Stimulated activated naive CD8-positive, alpha-beta T cell treated with anti-CD3 and anti-CD28 coated beads, Interleukin-15, Interleukin-2, amounts not matched to agents 100 U/mL and 50 U/mL, for 24 hours (primary cell): ENCODE measurements at regions not wholly inside any gene's neighbourhood (a gene's known extent, or its start where the extent isn't known, plus 50 kb on each side); places are given as distances from the start of the nearest gene placed in this dataset.

ENCODE experiments used
- ATAC-seq: fragments of 150-1000 bp; cut with Tn5 transposase; one replicate; pipeline ENCODE4 v1.10.0; 2021
- DNase-seq: peaks from one replicate; pipeline ENCODE4 v3.0.0; 2021

DNA sequence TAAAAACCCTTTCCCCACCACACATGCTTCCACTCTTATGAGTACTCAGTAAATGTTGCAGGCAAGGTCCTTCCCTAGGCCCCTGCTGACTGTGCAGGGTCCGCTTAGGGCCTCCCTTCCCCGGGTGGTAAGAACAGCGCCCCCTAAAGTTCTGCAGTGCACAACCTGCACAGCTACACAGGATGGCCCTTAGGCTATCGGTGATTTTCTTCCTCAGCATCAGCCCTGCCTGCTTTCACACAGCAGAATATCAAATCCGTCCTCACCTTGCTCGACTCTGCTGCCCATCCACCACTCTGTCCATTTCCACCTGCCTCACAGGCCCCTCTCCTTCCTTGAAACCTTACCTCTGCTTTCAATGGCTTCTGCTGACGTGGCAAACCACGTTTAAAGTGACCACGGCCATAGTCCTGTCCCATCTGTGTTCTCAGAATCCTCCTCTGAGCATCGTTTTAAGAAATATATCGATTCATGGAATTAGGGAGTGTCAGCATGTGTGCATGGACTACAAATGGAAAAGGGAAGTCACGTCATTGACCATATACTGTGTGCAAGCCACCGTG, 51.4 kb upstream of the TMEM132E start:
- ATAC-seq (no peak), DNase-seq (no peak)

DNA sequence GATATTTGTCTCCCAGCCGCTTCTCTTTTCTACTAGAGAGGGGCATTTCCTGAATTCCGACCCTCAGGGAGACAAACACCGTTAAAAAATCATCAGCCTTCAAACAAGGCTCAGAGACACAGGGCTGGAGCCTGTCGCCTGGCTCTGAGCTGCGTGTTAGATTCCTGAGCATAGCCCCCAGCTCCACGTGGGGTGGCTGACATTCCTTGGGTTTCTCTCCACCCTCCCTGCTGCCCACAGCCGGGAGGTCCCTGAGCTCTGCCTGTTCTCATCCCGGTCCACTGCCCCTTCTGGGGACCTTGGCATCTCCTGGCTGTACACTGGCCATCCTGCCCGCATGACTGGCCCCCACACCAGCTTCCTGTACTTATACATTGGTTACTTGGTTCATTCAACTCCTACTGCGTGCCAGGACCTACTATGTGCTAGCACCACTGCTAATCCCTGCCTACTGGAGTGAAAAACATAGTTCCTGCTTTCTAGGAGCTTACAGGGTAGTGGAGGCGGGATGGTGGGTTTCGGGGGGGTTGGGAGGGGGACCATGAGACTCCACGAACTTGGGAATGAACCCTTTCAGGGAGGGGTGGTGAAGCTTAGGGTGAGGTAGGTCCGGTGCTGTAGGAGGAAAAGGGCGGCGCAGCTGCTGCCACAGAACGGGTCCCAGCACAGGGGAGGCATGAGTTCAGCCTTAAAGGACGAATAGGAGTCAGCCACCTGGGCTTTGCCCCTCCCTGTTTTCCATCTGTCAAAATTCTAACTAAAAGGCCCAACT, 52.1 kb upstream of the TMEM132E start:
- DNase-seq (no peak), ATAC-seq (no peak)

- no peak for ATAC-seq
- no peak for DNase-seq
Measured at GRCh38 chr17:34525651-34526050, 53.7 kb upstream of the TMEM132E start.

DNA sequence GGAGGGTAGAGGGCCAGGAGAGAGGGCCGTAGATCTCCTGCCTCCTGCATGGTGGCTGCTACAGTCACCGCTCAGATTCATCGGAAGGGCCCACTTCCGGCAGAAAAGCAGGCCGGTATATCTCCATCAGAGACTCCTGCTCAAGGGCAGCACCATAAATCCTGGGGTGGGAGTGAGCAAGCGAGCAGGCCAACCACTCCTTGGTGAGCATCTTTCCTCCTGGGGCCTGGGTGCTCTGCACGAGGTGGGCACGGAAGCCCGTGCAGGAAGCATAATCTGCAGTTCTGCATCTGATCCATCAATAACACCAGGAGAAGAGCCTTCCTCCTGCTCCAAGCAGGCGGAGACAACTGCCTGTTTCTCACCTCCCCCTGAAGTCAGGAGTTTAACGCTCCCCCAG, 57.4 kb upstream of the TMEM132E start:
- ATAC-seq (no peak), DNase-seq (no peak)

GRCh38 chr17:34519282-34519681, 60.1 kb upstream of the TMEM132E start:
- peak; percentile 37 for ATAC-seq
- peak; percentile 51 for DNase-seq

GRCh38 chr17:34517406-34517805, 62.0 kb upstream of the TMEM132E start:
- no peak for ATAC-seq
- DNase-seq: no peak

DNA sequence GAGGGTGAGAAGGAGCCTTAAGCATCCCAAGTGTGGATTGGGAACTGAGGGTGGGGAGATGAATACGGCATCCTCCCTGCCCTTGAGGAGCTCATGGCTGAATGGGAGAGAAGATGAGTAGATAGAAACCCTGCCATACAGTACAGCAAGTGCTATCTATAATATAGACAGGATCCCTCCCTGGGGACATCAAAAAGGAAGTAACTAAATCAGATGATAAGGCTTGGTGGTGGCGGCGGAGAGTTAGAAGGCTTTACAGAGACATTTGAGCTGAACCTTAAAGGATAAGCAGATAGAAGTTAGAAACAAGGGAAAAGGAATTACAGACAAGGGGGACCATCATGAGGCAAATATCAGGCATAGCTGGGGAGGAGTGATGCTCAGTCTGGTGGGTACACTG, 67.5 kb upstream of the TMEM132E start:
- ATAC-seq (no peak), DNase-seq (no peak)

DNA sequence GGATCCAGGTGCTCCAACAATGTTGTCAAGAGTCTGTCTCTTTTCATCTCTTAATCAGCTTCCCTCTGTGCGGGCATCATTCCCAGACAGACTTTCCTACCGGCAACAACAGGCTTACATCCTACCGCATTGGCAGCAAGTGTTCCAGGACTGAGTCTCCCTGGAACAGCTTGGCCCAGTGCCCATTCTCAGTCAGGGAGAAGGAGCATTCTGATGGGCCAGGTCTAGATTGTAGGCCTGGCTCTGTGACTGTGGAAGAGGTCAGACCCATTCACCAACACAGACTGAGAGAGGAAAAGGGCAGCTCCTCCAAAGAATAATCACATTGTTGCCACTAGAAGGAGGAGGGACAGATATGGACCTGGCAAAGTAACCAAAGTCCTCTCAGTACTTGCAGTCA, 68.1 kb upstream of the TMEM132E start:
- ATAC-seq (no peak), DNase-seq (no peak)

DNA sequence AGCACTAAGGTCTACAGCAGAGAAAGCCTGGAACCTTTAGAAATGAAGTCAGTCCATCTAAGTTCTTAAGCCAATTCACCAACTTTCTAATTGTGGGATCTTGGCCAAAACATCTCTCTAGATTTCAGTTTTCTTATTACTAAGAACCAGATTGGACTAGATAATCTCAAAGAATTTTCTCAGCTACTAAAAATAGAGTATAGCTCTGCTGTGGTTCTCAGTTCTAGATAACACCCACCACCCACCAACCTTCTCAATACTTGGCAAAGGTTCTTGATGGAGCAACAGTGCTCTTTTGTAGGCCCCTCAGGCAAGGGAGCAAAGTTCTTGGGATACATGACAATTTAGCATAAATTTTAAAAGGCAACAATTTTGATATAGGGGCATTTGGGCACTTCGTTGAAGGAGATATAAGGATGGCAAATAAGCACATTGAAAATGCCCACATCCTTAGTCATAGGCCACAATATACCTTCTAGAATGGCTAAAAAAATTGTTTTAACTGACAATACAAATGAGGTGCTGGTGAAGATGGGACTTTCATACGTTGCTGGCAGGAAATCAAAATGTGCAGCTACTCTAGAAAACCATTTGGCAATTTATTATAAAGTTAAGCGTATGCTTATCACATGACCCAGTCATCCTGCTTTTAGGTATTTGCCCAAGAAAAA, 74.4 kb upstream of the TMEM132E start:
- peak; percentile 7 for DNase-seq
- peak; percentile 53 for ATAC-seq

DNA sequence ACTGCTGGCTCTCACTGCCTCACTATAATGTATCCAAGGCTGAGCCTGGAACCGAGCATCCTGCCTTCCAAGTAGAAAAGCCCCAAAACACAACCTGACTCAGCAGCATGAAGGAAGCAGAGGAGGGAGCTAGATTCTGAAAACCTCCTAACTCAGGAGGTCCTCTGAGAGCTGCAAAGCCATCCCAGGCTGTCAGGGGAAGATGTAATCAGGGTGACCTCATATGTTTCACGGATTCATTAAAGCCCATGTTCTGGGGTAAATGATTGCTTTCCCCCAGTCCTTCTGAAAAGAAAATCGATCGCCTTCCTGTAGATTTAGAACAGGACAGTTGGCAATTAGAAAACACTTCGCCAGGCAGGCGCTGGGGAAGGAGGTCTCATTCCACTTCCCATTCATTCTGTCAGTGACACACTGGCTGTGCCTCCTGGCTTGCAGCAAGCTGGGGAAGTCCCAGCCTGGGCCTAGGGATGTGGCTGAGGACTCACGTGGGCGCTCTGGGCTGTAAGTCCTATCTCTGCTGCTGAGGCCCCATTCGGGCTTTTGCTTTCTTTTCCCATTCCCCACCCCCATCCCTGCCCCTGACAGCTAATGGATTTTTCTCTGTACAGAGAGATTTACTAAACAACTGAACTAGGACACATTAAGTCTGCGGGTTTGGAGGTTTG, 75.7 kb upstream of the TMEM132E start:
- DNase-seq: peak; percentile 33
- peak; percentile 67 for ATAC-seq

DNA sequence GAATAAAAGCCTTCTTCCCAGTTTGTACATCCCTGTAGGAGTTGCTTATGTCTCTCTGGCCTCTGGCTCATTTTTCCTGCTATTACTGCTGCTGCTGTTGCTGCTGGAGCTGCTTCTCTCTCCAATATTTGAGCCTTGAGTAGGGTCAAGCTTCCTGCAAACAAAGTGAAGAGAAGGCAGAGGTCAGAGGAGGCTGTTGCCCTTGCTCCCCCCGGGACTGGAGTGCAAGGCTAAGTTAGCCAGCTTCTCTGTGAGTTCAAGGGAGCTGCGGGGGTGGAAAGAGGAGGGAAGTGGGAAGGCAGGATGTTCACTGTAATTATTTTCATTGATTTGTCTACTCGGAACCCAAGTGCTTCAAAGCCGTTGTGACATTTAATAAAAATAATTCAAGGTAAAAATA, 77.0 kb upstream of the TMEM132E start:
- DNase-seq: no peak
- no peak for ATAC-seq

- ATAC-seq (no peak), DNase-seq (peak; percentile 11)
Measured at GRCh38 chr17:34499576-34499975, 79.8 kb upstream of the TMEM132E start.

GRCh38 chr17:34493917-34494316, 85.5 kb upstream of the TMEM132E start:
- ATAC-seq (no peak), DNase-seq (no peak)

GRCh38 chr17:34487626-34488025, 91.8 kb upstream of the TMEM132E start:
- ATAC-seq (no peak), DNase-seq (no peak)

- DNase-seq (no peak), ATAC-seq (no peak)
Measured at GRCh38 chr17:34486761-34487160, 92.6 kb upstream of the TMEM132E start.

- ATAC-seq (peak; percentile 47), DNase-seq (no peak)
Measured at GRCh38 chr17:34485999-34486398, 93.4 kb upstream of the TMEM132E start.

- no peak for DNase-seq
- no peak for ATAC-seq
Measured at GRCh38 chr17:34484193-34484733, 95.1 kb upstream of the TMEM132E start.

DNA sequence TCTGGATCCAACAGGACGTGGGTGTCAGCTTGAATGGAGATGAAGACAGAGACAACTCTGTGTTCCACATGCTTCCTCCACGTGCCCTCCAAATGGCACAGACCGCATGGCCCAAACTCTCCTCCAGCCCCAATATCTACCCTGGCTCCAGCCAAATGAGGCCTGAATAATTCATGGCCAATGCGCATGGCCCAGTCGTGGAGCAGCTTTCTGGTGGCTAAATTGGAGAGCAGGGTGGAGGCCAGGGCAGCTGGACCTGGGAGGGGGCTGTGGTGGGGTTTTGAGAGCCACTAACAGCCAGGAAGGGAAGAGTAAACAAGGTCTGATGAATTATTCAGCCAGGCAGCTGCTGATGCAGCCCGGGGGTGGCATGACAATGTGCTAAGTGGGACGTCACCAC, 96.7 kb upstream of the TMEM132E start:
- DNase-seq (no peak), ATAC-seq (no peak)

- DNase-seq: no peak
- no peak for ATAC-seq
Measured at GRCh38 chr17:34481779-34482178, 97.6 kb upstream of the TMEM132E start.

DNA sequence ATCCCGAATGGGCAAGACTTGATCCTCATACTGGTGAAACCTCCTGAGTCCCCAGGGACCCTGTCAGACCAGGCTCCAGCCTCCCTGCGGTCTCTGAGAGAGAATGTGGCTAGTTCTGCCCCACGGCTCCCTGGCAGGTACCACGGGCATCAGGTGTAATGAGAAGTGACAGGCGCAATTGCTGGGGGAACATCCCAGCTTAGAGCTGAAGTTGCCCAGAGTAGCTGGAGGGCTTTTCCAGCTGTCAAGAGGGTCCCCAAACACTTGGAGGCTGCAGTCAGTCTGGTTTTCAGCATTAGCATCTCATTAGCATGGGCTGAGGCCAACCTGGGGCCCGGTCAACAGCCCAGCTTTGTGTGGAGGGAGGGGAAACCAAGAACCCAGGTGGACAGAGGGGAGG, 100.0 kb upstream of the TMEM132E start:
- no peak for DNase-seq
- no peak for ATAC-seq

DNA sequence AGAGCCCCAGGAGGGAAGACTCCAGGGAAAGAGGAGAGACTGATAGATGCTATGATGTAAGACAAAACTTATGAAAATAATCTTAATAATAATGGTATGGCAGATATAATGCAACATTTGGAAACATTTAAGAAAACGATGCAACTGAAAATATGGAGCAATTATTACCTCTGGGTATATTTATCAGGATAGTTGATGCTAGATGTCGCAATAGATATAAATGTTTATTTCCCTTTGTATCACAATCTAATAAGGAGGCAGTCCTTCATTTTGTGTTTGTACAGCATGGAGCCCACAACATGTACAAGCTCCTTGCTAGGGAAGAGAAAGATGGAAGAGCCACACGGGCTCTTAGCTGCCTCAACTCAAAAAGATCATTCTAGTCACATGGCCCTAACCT, 101.1 kb upstream of the TMEM132E start:
- ATAC-seq (no peak), DNase-seq (no peak)

DNA sequence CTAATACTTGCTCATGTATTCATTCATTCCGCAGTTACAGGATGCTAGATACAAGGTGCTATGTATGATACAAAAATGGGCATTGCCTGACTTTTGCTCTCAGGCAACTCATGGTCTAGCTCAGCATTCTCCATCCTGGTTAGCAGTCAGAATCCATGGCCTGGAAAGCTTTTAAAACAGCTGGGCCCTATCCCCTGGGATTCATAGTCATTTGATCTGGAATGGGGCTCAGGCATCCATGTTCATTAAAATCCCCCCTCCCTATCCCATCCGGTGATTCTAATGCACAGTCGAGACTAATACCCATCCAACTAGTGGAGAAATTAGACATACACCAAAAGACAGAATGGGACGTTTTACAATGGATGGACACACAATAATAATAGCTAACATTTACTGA, 104.1 kb upstream of the TMEM132E start:
- DNase-seq: no peak
- no peak for ATAC-seq

DNA sequence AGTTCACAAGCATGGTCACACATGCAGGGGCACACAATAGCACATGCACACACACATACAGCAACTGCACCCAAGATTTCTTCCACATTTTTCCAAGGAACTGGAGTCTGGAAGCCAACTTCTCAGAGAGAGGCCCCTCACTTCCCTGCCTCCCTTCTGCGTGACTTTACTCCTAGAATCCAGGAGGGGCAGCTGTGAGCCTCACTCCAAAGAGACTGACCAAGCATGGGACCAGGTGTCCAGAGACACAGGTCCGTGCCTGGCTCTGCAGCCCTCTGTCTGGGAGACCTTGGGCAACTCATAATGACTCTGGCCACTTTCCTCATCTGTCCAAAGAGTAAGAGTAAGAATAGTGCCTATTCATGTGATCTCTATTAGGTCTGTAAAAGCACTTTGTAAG, 104.7 kb upstream of the TMEM132E start:
- no peak for DNase-seq

More for the DNA sequence above, 104.7 kb upstream of the TMEM132E start:
- no peak for ATAC-seq
